Body of pancreas (tissue), 4 donors: ENCODE measurements at regions not wholly inside any gene's neighbourhood (a gene's known extent, or its start where the extent isn't known, plus 50 kb on each side); places are given as distances from the start of the nearest gene placed in this dataset.

Experiments used
- ATAC-seq: fragments of 150-250 bp; one replicate; pipeline ENCODE4 v1.9.1; 2016
- DNase-seq, 4 donors: peaks; one replicate each; pipeline ENCODE4 v3.0.0-alpha.2; 2019
- H3K27ac ChIP-seq, 4 donors: fragments of 200-600 bp; sonication (generic); 1 replicate in 3 of 4; 2 replicates in 1 of 4; pipeline versions ENCODE4 v1.5.1 to v1.6.1; 2016 to 2019; ENCODE audit warnings: mild to moderate bottlenecking in 1 of 4, mixed read lengths in 1 of 4, moderate library complexity in 1 of 4
- H3K27me3 ChIP-seq, 2 donors: fragments of 200-600 bp; sonication (generic); one replicate each; pipeline ENCODE4 v1.6.0; 2016; ENCODE audit warnings: mild to moderate bottlenecking in 1 of 2
- H3K36me3 ChIP-seq, 2 donors: fragments of 200-600 bp; sonication (generic); replicated peaks in 1 of 2; 2 replicates each; pipeline ENCODE4 v1.5.1; 2016; ENCODE audit warnings: low read depth in 2 of 2; ENCODE audit not compliant: insufficient read depth in 1 of 2
- H3K4me1 ChIP-seq: fragments of 200-600 bp; sonication (generic); one replicate; pipeline ENCODE4 v1.6.0; 2016
- H3K4me3 ChIP-seq, 2 donors: fragments of 200-600 bp; sonication (generic); 1 replicate in 1 of 2; 2 replicates in 1 of 2; pipeline ENCODE4 v1.5.1; 2016 to 2019
- H3K9me3 ChIP-seq, 3 donors: fragments of 200-600 bp; sonication (generic); 1 replicate in 2 of 3; 2 replicates in 1 of 3; pipeline ENCODE4 v1.5.1; 2016
- CTCF ChIP-seq, 7 experiments: fragments of 450-650 bp in 4 of 7; fragments of 200-600 bp in 3 of 7; sonication (generic) in 3 of 7; IDR thresholded peaks; one replicate each; pipeline ENCODE4 v1.5.1; 2016 to 2019; ENCODE audit warnings: antibody characterized with exemption in 7 of 7
- POLR2A ChIP-seq, 3 donors: fragments of 450-650 bp; IDR thresholded peaks; one replicate each; pipeline ENCODE4 v1.6.1; 2016; ENCODE audit warnings: antibody characterized with exemption in 3 of 3, mild to moderate bottlenecking in 2 of 3
- WGBS, 2 donors: methylation state at CpG; one replicate each; pipeline ENCODE4 v1.1.5; 2017; 5-methylcytosine and 5-hydroxymethylcytosine counted together
- intact Hi-C: fragments of 100-400 bp; cut with DNase I; formaldehyde crosslinking; loops from one replicate; pipeline ENCODE4 v1.15.1; 2023

DNA sequence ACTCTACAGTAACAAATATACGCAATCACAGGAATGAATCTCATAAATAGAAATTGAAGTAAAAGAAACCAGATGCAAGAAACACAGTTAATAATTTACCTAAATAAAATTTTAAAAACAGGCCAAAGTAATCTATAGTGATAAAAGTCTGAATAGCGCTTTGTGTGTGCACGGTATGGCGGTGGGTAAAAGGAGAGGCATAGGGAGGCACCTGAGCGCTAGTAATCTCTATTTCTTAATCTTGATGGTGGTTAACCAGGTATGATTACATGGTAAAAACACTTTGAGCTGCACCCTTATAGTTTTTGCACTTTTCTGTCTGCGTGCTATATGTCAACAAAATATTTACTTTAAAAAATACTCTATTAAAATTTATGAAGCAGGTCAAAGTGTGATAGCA lies 198.1 kb upstream of the SATB1 start:
- no peaks in the 10 kb centered on the region for H3K4me1 ChIP-seq
- ATAC-seq, result no peak
- no peak overlapping the region for H3K27ac ChIP-seq
- DNase-seq, result no peak
- H3K9me3 ChIP-seq, result no peaks in the 10 kb centered on the region
- intact Hi-C loops, result no loop called here
- TF ChIP-seq CTCF (IDR thresholded peaks at IDR 0.05) (no peak), POLR2A (IDR thresholded peaks at IDR 0.05) (no peak)
- no peaks in the 10 kb centered on the region for H3K27me3 ChIP-seq
- H3K36me3 ChIP-seq, result no peaks in the 10 kb centered on the region
- 84 to 89% methylated on average over 6 of the region's 6 CpGs for WGBS, 2 donors
- no peak overlapping the region for H3K4me3 ChIP-seq

DNA sequence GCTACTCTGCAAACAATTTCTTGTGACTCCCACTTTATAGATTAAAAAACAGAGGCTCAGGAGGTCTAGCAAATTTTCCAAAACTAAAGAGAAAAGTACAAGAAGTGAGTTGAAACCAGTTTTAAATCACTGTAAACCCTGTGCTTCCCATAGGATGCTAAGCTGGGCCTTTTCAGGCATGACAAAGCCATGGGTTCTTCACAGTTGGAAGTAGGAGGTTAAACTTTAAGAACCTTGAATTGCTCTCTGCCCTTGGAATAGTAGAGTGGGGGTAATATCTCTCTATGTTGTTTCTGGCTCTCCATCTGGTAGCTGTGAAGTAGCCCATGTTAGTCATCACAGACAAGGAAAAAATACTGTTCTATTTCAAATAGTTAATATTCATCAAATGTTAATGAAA lies 193.6 kb upstream of the SATB1 start:
- H3K9me3 ChIP-seq, result no peaks in the 10 kb centered on the region
- DNase-seq (no peak), ATAC-seq (no peak)
- no peak for TF ChIP-seq POLR2A (IDR thresholded peaks at IDR 0.05)
- TF ChIP-seq CTCF (IDR thresholded peaks at IDR 0.05), result no peak
- H3K27me3 ChIP-seq, result no peaks in the 10 kb centered on the region
- no peaks in the 10 kb centered on the region for H3K4me1 ChIP-seq
- no peaks in the 10 kb centered on the region for H3K36me3 ChIP-seq
- no peak overlapping the region for H3K27ac ChIP-seq
- intact Hi-C loops, result no loop called here
- H3K4me3 ChIP-seq, result no peak overlapping the region

GRCh38 chr3:18611991-18612390 lies 186.9 kb upstream of the SATB1 start:
- TF ChIP-seq POLR2A (IDR thresholded peaks at IDR 0.05), result no peak
- no peak for TF ChIP-seq CTCF (IDR thresholded peaks at IDR 0.05)
- Histone ChIP-seq H3K9me3 (no peaks in the 10 kb centered on the region), H3K4me1 (no peaks in the 10 kb centered on the region), H3K27ac (no peak overlapping the region), H3K36me3 (no peaks in the 10 kb centered on the region), H3K27me3 (no peaks in the 10 kb centered on the region), H3K4me3 (no peak overlapping the region)
- DNase-seq (no peak), ATAC-seq (no peak)
- intact Hi-C loops, result no loop called here
- WGBS, 2 donors, result 73 to 76% methylated on average over 1 of the region's 1 CpG

DNA sequence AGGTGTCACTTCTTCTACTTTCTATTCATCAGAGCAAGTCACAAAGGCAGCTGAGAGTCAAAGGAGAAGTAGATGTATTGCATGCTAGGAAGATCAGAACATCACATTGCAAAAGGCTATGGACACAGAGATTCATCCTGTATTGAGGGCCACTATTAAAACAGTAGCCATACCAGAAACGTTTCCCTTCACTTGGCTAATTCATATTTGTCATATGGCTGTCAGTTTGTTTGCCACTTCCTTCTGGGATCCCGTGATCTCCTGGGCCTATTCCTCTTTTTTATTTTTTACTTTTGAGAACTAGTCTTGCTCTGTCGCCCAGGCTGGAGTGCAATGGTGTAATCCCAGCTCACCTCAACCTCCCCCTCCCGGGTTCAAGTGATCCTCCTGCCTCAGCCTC lies 184.0 kb upstream of the SATB1 start:
- DNase-seq (peak in 1 of 4 donors; percentile 23), ATAC-seq (no peak)
- H3K36me3 ChIP-seq, result no peaks in the 10 kb centered on the region
- H3K9me3 ChIP-seq, result no peaks in the 10 kb centered on the region
- TF ChIP-seq POLR2A (IDR thresholded peaks at IDR 0.05), result no peak
- no peak for TF ChIP-seq CTCF (IDR thresholded peaks at IDR 0.05)
- intact Hi-C loops, result no loop called here
- 48 to 70% methylated on average over 4 of the region's 4 CpGs for WGBS, 2 donors
- H3K4me1 ChIP-seq, result no peaks in the 10 kb centered on the region
- H3K27me3 ChIP-seq, result no peaks in the 10 kb centered on the region
- H3K4me3 ChIP-seq, result no peak overlapping the region
- no peak overlapping the region for H3K27ac ChIP-seq

DNA sequence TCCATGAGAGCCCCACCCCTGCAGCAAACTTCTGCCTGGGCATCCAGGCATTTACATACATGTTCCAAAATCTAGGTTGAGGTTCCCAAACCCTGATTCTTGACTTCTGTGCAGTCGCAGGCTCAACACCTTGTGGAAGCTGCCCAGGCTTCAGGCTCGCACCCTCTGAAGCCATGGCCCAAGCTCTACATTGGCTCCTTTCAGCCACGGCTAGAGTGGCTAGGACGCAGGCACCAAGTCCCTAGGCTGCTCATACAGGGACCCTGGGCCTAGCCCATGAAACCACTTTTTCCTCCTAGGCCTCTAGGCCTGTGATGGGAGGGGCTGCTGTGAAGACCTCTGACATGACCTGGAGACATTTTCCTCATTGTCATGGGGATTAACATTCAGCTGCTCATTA lies 172.8 kb upstream of the SATB1 start:
- TF ChIP-seq CTCF (IDR thresholded peaks at IDR 0.05) (no peak), POLR2A (IDR thresholded peaks at IDR 0.05) (no peak)
- Histone ChIP-seq H3K27ac (no peak overlapping the region), H3K4me3 (no peak overlapping the region), H3K4me1 (no peaks in the 10 kb centered on the region), H3K9me3 (peaks cover 0 to 5% (median 0%) of the 10 kb centered on the region in 3 donors), H3K27me3 (no peaks in the 10 kb centered on the region), H3K36me3 (no peaks in the 10 kb centered on the region)
- ATAC-seq, result no peak
- WGBS, 2 donors, result 77 to 82% methylated on average over 3 to 4 of the region's 4 CpGs
- intact Hi-C loops, result no loop called here
- no peak for DNase-seq
